OCI-LY1 (cell line): ENCODE measurements at regions not wholly inside any gene's neighbourhood (a gene's known extent, or its start where the extent isn't known, plus 50 kb on each side); places are given as distances from the start of the nearest gene placed in this dataset.

ENCODE experiments used
- CTCF ChIP-seq: fragments of 200-600 bp; sonication (generic), shearing (Covaris generic); IDR thresholded peaks from 2 replicates; pipeline ENCODE4 v1.5.1; 2017; ENCODE audit warnings: mild to moderate bottlenecking, antibody characterized with exemption, low read length, moderate library complexity, mixed read lengths
- EZH2 ChIP-seq: fragments of 200-600 bp; sonication (generic), shearing (Covaris generic); IDR thresholded peaks from 2 replicates; pipeline ENCODE4 v1.8.0; 2017; ENCODE audit warnings: borderline replicate concordance, mixed run types, mild to moderate bottlenecking, antibody characterized with exemption, low read length, moderate library complexity, mixed read lengths

GRCh38 chr4:126341927-126342326, 1027.2 kb downstream of the FAT4 start:
- TF ChIP-seq CTCF (no peak), EZH2 (no peak)
